ENCODE measurements at regions not wholly inside any gene's neighbourhood (a gene's known extent, or its start where the extent isn't known, plus 50 kb on each side); places are given as distances from the start of the nearest gene placed in this dataset.

GRCh38 chr3:6223572-6223971, 637.3 kb upstream of the GRM7 start:
- H3K27me3 Mint-ChIP-seq (ENCODE audit: unreplicated experiment): no peaks in the 10 kb centered on the region
- no peaks in the 10 kb centered on the region for H3K4me1 Mint-ChIP-seq (ENCODE audit: unreplicated experiment)
- TF ChIP-seq, protein P1, sequence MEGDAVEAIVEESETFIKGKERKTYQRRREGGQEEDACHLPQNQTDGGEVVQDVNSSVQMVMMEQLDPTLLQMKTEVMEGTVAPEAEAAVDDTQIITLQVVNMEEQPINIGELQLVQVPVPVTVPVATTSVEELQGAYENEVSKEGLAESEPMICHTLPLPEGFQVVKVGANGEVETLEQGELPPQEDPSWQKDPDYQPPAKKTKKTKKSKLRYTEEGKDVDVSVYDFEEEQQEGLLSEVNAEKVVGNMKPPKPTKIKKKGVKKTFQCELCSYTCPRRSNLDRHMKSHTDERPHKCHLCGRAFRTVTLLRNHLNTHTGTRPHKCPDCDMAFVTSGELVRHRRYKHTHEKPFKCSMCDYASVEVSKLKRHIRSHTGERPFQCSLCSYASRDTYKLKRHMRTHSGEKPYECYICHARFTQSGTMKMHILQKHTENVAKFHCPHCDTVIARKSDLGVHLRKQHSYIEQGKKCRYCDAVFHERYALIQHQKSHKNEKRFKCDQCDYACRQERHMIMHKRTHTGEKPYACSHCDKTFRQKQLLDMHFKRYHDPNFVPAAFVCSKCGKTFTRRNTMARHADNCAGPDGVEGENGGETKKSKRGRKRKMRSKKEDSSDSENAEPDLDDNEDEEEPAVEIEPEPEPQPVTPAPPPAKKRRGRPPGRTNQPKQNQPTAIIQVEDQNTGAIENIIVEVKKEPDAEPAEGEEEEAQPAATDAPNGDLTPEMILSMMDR (IDR thresholded peaks at IDR 0.05; ENCODE audit: unreplicated experiment): no peak
- H3K9me3 Mint-ChIP-seq (ENCODE audit: unreplicated experiment): peaks cover 6% of the 10 kb centered on the region
- no peak overlapping the region for H3K27ac Mint-ChIP-seq (ENCODE audit: unreplicated experiment)
- no peaks in the 10 kb centered on the region for H3K36me3 Mint-ChIP-seq (ENCODE audit: low read depth, unreplicated experiment)
- DNase-seq (ENCODE audit: low spot score): no peak
- H3K4me3 Mint-ChIP-seq (ENCODE audit: unreplicated experiment): no peak overlapping the region

DNA sequence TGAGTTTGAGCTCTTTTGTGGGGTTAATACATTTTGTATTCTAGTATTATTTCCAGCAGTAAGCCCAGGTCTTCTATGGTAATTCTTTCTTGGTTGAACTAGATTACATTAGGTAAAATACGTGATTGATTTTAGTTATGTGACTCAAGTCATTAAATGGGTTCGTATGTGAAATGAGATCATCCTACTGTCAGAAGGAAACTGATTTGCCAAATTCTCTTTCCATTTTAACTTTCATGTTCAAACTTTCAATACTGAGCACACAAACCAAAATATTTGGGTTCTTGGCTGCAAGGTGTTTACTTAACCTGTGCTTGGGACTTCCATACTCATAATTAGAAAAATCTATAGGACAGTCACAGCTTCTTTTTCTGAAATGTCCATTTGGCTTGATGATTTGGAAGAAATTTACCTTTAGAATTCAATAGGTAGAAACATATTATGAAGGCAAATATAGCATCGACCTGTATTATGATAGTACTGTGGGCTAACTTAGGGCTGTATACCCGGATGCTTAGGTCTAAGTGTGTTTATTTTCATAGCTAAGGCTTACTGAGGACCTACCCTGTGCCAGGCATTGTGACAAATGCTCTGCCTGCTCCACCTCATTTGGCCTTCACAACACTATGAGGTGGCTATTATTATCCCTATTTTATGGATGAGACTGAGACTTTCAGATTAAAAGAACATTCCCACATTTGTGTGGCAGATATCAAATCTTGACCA, 631.8 kb upstream of the GRM7 start:
- no peaks in the 10 kb centered on the region for H3K4me1 Mint-ChIP-seq (ENCODE audit: unreplicated experiment)
- H3K27ac Mint-ChIP-seq (ENCODE audit: unreplicated experiment): no peak overlapping the region
- no peak for DNase-seq (ENCODE audit: low spot score)
- H3K36me3 Mint-ChIP-seq (ENCODE audit: low read depth, unreplicated experiment): no peaks in the 10 kb centered on the region
- peaks cover 6% of the 10 kb centered on the region for H3K9me3 Mint-ChIP-seq (ENCODE audit: unreplicated experiment)
- H3K27me3 Mint-ChIP-seq (ENCODE audit: unreplicated experiment): no peaks in the 10 kb centered on the region
- TF ChIP-seq, protein P1 (IDR thresholded peaks at IDR 0.05; ENCODE audit: unreplicated experiment): no peak
- H3K4me3 Mint-ChIP-seq (ENCODE audit: unreplicated experiment): no peak overlapping the region

DNA sequence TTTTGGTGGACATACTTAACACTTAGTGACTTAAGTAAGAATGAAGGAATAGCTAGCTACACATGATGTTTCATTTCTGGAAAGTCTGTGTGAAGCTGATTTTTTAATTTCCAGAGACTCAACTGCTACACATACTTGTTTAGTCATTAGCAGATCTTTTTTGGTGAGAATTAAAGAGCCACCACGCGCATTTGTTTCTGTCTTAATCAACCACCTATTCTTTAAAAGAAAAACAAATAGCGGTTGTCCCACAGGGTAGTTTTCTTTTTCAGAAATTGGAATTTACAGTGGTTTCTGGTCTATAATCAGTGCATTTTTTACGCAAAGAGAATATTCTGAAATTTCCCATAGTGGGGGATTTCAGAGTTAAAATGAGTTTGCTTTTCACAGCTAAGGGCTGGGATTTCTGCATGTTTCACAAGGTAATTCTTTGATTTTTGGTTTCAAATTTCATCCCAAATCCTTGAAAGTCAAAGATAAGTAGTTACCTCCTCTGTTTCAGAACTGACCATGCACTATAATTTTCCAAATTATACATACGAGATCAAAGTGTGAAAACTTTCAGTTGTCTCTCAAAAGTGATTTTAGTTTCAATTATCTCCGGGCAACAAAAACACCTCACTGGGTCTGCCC, 631.0 kb upstream of the GRM7 start:
- TF ChIP-seq, protein P1 (IDR thresholded peaks at IDR 0.05; ENCODE audit: unreplicated experiment): no peak
- no peaks in the 10 kb centered on the region for H3K36me3 Mint-ChIP-seq (ENCODE audit: low read depth, unreplicated experiment)
- DNase-seq (ENCODE audit: low spot score): no peak
- H3K4me3 Mint-ChIP-seq (ENCODE audit: unreplicated experiment): no peak overlapping the region
- H3K4me1 Mint-ChIP-seq (ENCODE audit: unreplicated experiment): no peaks in the 10 kb centered on the region
- H3K27ac Mint-ChIP-seq (ENCODE audit: unreplicated experiment): no peak overlapping the region
- H3K27me3 Mint-ChIP-seq (ENCODE audit: unreplicated experiment): no peaks in the 10 kb centered on the region
- H3K9me3 Mint-ChIP-seq (ENCODE audit: unreplicated experiment): peaks cover 6% of the 10 kb centered on the region

DNA sequence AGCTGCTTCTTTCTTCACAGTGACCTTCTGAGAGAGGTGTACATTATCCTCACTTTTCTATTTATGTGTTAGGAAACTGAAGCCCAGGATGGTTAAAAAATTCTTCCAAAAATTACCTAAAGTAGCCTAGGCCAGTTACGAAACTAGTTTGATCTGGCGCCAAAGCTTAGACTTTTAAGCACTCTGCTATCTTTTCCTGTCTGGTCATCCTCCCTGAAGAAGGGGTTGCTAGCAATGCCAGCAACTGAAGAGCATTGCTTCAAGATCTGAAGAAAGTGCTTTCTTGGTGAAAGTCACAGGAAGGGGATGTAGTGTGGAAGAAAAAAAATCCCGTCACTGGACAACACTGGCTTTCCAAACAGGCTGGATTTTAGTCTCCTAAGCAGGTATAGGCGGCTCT, 618.8 kb upstream of the GRM7 start:
- H3K27ac Mint-ChIP-seq (ENCODE audit: unreplicated experiment): no peak overlapping the region

More for the DNA sequence above, 618.8 kb upstream of the GRM7 start:
- no peaks in the 10 kb centered on the region for H3K4me1 Mint-ChIP-seq (ENCODE audit: unreplicated experiment)
- H3K36me3 Mint-ChIP-seq (ENCODE audit: low read depth, unreplicated experiment): no peaks in the 10 kb centered on the region
- no peaks in the 10 kb centered on the region for H3K9me3 Mint-ChIP-seq (ENCODE audit: unreplicated experiment)
- H3K4me3 Mint-ChIP-seq (ENCODE audit: unreplicated experiment): no peak overlapping the region
- no peak for DNase-seq (ENCODE audit: low spot score)
- H3K27me3 Mint-ChIP-seq (ENCODE audit: unreplicated experiment): peaks cover 3% of the 10 kb centered on the region
- TF ChIP-seq, protein P1 (IDR thresholded peaks at IDR 0.05; ENCODE audit: unreplicated experiment): no peak
